ENCODE measurements at regions not wholly inside any gene's neighbourhood (a gene's known extent, or its start where the extent isn't known, plus 50 kb on each side); places are given as distances from the start of the nearest gene placed in this dataset.
"Not testable (repeated sequence)": the region's sequence is repeated elsewhere in the genome, so short reads cannot be mapped to it uniquely, and the experiment has no call there.

DNA sequence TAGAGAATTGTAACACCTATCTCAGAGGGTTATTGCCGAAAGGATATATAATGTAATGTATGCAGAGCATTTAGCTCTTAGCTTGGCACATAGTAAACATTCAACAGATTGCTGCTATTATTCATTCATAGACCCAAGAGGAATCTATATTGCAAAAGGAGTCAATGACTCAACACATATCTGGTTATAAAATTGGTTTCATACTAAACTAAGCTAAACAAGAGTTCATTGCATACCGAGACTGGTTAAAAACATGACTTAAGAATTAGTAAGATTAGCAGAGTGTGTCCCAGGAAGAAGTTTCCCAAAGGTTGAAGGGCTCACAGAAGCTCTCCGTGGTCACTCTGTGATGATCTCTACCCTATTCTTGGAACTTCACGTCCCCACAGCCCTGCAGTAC, 339.6 kb upstream of the CCNH start:
- peak; percentile 7 for DNase-seq (ENCODE audit: low read depth)

DNA sequence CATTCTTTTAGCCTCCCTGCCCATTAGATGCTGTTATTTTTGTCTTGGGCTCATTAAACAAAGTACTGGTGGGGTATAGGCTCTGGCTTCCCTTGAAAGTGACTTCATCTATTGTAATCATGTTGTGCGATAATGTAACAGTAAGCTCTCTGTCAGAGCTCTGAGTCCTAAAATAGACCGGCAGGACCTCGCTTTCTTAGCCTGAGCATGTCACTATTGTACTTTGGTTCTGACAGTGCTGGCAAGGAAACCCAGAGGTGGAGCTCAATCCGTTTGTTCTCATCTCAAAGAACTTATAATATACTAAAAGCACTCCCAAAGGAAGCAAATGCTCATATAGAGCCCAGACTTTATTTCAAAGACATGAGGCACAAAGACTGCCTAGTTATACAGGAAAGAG, 339.1 kb upstream of the CCNH start:
- DNase-seq (ENCODE audit: low read depth): no peak

DNA sequence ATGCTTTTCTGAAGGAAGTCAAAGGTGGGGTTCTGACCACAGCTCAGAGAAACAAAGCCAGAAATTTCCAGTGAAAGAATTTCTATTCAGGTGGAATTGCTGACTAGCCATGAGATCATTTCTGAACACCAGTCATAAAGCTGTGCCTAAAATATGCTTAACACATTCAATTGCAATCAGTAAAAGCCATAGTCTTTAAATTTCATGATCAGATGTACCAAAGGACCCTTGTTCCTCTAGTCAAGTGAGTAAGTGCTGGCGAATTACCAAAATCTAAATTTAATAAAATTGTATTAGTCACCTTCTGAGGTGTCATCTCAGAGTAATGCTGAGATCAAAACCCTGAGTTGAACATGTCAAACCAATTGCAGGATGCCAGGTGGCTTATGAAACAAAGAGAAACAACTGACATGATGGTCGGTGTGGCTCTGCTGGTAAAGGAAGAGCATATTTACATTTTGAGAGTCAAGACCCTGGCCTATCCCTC, 334.2 kb upstream of the CCNH start:
- peak; percentile 55 for DNase-seq (ENCODE audit: low read depth)

DNA sequence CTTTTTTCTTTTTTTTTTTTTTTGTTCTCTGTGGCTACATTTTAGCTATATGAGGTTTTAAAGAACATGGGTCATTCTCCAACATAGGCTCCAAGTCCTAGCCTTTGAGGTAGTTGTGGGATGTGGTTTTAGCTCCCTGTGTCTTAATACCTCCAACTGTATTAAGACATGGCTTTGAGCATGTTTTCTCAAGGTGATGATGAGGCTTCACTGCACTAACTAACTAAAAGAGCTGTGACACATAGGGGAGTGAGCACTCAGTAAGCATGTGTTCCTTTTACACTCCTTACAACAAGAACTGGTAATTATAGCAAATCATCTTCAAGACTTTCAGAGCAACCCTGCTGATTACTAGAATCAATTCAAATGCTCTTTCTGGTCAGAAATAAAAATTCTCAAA, 333.6 kb upstream of the CCNH start:
- DNase-seq (ENCODE audit: low read depth): no peak

DNA sequence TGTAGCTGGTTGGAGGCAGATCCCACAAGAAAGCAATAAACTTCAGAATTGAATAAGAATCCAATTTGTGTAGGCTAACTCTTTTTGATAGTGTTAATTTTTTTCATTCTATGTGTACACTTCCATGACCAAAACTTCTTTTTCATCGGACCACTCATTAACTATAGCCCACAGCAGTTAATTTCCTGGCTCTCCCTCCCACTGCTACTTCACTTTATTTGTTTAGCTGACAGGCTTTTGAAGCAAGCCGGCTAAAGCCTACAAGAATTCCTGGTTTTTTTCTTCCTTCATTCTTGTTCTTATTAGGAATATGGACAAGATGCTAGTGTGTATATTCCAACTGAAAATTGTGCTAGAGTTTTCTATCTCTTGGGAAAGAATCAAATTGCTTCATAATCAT, 329.2 kb upstream of the CCNH start:
- DNase-seq (ENCODE audit: low read depth): no peak

DNA sequence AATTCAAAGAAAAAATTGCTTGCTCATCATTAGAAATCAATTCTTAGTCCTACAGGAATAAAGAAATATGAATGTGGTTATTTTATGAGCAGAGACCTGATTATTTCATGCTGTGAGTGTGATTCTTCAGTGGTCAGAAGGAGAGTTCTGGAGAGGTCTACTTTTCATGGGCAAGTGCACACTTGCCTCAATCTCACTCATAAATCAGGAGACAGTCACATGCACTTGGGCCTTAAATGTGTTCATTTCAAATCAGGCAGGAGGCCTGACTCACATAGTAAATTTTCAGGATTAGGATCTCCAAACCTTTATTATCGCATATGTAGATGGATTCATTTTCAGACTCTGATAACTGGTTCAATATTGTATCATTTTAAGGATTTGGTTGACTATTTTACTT, 323.2 kb upstream of the CCNH start:
- DNase-seq (ENCODE audit: low read depth): no peak

DNA sequence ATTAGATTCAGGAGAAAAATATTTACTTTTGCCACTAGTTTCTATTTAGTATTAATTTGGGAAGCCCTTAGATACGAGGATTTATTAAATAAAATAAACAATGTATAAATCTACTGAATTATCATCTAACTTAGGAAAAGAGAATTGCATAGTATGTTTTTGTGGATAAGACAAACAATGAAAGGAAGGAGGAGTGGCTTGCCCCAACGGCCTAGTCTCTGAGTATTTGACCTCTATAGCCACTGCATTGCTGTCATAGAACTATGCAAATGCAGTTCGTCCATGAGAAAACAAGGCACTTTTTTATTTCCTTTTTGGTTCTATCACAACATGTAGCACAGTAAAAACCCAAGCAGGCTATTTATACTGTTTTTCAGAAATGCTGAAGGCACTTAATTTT, 321.2 kb upstream of the CCNH start:
- no peak for DNase-seq (ENCODE audit: low read depth)

DNA sequence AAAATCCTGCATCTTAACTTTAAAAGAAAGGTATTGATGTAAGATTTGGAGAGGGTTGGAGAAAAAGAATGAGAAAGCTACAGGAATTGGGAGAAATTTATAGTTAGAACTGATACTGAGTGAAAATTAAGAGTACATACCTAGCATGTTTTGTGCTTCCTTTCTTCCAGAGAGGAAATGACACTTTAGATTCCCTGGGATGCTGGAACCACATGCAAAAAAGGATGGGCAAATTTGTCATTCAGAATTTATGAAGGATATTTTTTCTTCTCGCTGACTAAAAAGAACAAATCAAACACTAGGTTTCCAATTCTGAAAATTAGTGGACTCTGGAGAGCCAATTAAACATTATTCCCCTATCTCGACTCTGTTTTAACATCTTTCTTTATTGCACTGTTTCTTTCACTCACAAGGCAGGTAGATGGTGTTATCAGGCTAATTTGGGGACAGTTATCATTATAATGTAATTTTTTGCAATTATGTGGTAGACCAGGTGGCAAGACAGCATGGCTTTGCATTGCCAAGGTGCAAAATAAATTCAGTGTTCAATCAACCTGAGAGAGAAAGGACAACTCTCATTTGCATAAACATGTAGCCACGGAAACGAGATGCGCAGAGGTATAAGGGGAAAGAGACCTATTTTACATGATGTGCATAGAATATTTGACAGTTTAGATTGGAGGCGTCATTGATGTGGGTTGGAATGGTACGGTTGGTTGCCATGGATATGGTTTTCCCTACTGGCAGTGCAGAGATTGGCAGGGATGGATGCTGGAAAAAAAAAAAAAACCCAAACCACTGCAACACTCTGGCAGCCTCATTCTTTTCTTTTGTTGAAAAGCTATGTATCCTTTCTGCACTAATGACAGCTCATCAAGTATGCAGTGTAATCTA, 320.4 kb upstream of the CCNH start:
- DNase-seq (ENCODE audit: low read depth): no peak

DNA sequence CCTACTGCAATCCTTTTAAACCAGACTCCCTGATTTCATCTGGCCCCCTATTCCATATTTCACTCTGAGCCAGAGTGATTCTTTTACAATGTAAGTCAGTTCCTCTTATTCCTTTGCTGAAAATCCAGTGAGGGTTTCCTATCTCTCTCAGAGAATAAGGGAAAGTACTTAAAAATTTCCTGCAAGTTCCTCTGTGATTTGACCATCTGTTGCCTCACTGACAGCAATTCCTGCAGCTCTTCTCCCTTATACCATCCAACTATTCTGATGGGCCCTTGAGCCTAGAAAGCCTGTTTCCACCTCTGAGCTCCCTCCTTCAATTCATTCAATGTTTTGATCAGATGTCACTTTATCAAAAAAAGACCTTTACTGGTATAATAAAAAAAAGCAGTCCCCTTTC, 317.1 kb upstream of the CCNH start:
- DNase-seq (ENCODE audit: low read depth): no peak

DNA sequence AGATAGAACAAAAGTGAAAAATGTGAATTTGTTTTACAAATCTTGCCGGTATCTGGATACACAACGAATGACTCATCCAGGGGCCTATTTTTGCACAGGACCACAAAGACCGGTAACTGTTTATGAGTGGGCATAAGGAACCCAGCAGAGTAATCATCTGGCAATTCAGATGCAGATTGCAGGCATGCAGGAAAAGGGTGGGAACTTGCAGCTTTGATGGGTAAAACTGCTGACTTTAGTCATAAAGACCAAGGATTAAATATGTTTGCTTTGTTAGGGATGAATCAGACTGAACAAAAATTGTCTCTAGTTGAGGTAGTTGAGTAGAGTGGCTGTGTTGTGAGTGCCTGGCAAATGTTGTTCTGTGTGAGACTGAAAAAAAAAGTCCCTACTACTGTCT, 309.6 kb upstream of the CCNH start:
- DNase-seq (ENCODE audit: low read depth): peak; percentile 64

DNA sequence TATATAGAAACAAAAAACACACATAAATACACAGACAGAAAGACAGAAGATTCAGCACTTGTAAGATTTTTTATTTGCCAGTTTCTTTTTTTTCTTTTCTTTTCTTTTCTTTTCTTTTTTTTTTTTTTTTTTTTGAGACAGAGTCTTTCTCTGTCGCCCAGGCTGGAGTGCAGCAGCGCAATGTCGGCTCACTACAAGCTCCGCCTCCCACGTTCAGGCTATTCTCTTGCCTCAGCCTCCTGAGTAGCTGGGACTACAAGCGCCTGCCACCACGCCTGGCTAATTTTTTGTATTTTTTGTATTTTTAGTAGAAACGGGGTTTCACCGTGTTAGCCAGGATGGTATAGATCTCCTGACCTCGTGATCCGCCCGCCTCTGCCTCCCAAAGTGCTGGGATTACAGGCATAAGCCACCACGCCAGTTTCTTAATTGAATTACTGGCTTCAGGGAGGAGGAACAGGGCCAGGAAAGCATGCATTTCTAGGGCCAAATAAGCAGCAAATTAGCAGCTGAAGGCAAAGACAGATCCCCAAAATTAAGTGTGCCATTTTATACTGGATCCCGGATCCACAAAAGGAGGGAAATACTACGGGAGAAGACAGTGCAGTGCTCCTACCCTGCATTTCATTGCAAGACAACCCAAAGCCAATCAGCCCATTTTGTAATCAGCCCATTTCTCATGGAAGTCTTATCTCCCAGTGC, 305.6 kb upstream of the CCNH start:
- not testable (repeated sequence) for DNase-seq (ENCODE audit: low read depth)

DNA sequence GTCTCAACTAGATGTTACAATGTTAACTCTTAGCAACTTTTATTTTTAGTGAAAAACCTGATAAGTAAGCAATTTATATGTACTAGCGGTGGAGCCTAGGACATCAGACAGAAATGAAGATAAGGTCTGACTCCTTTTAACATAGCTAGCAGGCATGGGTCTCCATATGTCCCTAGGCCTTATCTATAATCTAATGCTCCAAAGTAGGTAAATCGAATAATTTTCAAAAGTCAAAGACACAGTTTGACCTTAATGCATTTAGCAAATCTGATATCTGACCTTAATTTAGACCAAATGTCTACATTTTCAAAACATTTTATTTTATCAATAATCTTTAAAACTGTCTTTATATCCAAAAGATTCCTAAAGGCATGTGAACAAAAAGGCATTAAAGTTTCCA, 305.0 kb upstream of the CCNH start:
- DNase-seq (ENCODE audit: low read depth): no peak

DNA sequence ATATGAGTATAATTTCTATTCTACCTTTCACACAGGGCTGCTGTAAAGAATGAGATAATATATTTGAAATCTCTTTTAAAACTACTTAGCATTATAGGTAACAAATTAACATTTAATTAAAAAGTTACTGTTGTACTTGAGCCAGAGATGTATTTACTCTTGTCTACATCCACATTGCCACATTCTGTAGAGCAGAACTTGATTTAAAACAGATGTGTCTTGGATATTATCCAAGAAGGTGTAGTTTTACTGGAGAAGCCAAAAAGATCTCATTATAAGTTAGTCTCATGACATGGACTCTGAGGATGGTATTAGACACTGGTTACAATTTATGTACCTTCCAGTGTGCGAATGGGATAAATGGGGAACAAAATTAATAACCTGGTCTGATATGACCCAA, 293.1 kb upstream of the CCNH start:
- peak; percentile 2 for DNase-seq (ENCODE audit: low read depth)

DNA sequence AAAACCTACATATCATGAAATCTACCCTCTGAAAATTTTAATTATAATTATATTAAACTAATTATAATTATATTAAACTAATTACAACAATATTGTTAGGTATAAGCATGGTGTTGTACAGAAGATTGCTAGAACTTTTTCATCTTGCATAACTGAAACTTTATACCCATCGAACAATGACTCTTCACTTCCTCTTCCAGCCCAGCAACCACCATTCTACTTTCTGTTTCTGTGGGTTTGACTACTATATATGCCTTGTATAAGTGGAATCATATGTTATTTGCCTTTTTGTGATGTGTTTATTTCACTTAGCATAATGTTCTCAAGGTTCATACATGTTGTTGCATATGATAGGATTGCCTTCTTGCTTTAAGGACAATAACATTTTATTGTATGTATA, 274.2 kb upstream of the CCNH start:
- no peak for DNase-seq (ENCODE audit: low read depth)

DNA sequence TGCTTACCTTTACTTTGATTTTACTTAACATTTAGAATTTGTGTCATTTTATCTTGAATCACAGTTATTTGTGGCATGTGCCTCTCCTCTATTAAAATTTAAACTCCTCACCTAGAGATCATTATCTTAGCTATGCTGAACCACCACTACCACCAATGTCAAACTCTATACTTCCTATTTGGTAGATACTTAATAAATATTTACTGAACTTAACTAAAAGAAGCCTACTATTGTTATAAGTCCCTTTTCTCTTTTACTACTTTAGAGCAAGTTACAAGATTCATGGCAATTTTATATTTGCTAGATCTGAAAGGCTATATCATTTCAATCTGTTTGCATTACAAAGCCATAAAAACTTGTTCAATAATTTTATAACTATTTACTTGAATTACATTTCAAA, 273.3 kb upstream of the CCNH start:
- no peak for DNase-seq (ENCODE audit: low read depth)

DNA sequence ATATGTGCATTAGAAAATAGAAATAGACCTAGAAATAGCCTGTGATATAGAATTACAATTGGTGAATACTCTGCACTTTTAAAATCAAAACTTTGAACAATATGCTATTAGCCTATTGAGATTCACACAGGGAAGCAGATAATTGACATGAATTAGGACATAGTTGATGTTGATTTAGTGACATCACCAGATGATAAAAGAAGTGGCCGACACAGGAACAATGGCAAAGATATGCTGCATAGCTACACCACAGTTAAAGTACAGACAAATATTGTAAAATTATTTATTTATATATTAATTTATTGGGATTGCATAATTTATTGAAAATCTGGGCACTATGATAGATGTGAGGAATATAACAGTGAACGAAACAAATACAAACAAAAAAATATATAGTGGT, 261.5 kb upstream of the CCNH start:
- no peak for DNase-seq (ENCODE audit: low read depth)

DNA sequence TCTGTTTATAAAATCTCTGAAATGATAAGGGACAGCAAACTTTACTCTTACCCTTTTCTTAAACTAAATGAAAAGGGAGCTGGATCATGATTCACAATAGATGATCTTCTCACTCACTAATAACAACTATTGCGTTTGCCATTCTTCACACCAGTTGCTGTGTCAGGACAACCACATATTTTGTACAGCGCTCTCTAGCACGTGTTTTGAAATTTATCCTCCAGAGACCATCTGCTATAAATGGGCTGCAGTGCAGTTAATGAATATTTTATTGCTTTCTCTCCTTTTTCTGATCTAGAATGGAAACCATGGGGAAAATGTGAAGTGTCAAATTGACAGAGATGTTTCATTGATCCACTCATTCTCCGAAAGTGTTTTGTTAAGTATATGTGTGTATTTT, 258.4 kb upstream of the CCNH start:
- no peak for DNase-seq (ENCODE audit: low read depth)

DNA sequence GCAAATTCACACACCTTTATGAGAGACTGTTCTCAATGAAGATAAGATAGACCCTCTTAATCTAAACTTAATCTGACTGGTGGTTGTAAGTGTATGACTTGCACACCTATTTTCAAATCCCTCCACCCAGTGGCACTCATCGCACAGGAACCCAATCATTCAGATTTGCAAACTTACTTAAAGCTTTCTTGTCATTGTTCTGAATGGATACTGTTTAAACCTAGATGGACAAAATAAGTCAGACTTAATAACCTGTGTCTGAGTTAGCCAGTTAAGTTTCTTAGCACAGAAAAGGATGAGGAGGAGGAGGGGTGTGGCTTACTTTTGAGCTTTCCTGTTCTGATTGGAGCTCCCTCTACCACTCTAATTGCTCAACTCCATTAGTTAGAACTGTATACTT, 252.4 kb upstream of the CCNH start:
- no peak for DNase-seq (ENCODE audit: low read depth)

DNA sequence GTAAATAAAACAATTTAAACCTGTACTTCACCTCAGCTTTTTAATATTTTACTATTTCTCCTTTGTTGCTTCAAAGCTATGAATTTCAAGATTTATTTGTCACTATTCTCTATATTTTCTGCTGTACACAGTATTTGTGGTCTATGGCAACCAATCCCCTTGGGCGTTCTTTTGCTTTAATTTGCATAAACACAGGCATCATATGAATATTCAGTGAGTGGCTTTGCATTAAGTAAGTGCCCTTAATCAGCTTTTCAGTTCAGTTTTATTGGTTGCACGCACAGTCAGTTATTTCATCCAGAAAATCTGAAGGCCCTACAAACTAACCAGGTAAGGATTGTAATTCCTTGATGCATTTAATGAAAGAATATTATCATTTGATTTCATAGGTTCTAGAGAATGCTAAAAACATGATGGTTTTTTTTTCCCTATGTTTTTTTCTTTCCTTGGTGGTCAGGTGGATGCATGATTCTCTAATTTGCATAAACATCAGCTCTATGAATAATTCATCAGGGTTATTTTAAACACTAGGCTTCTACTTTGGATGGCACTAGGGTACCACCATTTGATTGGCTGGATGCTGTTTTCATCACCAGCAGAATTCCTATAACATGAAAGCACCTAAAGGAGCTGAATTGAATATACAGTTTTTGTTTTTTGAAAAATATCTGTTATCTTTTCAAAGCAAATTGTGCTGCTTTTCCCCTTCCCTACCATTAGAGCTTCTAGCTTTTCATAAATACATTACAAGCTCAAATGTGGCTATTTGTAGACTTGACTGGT, 249.2 kb upstream of the CCNH start:
- no peak for DNase-seq (ENCODE audit: low read depth)

DNA sequence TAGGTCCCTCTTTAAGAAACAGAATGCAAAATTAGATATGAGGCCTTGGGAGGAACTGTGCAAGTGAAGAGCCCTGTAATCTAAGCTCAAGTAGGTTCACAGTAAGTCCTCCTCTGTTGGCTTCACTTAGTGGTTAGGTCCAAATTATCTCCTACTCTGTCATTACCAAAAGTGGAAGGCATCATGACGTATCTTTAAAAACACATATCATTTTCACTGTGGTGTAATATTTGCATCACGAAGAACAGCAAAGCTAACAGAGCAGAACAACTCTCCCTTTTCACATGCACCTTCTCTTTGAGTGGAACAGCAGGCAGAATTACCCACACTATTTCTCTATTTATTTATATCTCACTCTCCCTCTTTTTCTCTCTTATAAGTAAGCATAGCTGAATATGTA, 240.5 kb upstream of the CCNH start:
- no peak for DNase-seq (ENCODE audit: low read depth)

DNA sequence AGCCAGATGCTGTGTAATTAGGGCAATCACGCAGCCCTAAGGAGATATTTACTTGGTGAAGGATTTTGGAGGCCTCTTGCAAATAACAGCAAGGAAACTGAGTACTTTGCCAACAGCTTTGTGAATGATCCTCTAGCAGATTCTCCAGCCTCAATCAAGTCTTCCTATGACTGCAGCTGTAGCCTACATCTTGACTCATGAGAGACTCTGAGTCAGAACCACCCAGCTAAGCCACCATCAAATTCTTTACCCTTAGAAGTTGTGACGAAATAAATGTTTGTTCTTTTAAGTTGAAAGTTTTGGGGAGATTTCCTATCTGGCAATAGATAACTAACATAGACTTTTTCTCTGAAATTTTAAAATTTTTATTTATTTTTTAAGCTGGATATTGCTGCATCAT, 237.6 kb upstream of the CCNH start:
- DNase-seq (ENCODE audit: low read depth): peak; percentile 21

DNA sequence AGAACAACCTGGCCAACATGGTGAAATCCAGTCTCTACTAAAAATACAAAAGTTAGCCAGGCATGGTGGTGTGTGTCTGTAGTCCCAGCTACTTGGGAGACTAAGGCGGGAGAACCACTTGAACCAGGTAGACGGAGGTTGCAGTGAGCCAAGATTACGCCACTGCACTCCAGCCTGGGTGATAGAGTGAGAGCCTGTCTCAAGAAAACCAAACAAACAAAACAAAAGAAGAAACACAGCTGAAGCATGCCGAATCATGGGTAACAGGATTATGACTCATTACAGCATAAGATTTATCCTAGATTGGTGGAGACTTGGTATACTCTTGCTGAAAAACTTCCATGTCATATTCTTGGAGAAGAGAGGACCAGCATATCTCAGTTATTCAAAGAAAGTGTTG, 236.7 kb upstream of the CCNH start:
- DNase-seq (ENCODE audit: low read depth): peak; percentile 12

DNA sequence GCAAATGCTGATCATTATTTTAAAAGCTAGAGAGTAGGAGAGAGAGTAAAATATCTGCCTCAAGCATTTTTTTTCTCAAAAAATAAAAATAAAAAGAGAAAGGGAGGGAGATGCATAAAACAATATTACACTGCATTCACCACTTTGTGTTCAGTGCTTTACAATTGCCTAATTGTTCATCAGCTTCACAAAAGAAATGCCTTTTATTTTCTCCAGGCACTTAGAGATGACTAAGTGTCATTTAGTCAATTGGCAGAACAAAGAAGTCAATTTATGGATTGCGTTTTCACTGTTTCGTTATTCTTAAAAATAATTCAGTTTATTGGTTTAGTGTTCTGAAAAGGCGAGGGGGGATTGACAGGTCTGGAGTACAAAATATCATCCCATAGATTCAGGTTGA, 232.5 kb upstream of the CCNH start:
- DNase-seq (ENCODE audit: low read depth): no peak
